IMR-90 (cell line): ENCODE measurements at regions not wholly inside any gene's neighbourhood (a gene's known extent, or its start where the extent isn't known, plus 50 kb on each side); places are given as distances from the start of the nearest gene placed in this dataset.

ENCODE experiments used
- ATAC-seq: fragments of 200-7000 bp; cut with Tn5 transposase; 2 replicates; pipeline ENCODE4 v1.9.1; 2020; ENCODE audit warnings: low read depth, mild to moderate bottlenecking, moderate library complexity
- BruUV-seq: library from RNA; stranded (reverse); fragments of 400-500 nt; replicated peaks from 2 replicates; lab custom pipeline; 2021; lab: Mats Ljungman, UMichigan
- CTCF ChIA-PET: fragments of 300-600 bp; formaldehyde crosslinking; extraction: SDS; loops from one replicate; lab custom pipeline; 2021; ENCODE audit warnings: antibody characterized with exemption; lab: Yijun Ruan, JAX
- POLR2A ChIA-PET: fragments of 300-600 bp; sonication (Branson Sonifier 250); formaldehyde crosslinking; loops from one replicate; lab custom pipeline; 2022; ENCODE audit warnings: antibody characterized with exemption; ENCODE audit not compliant: unreplicated experiment; lab: Charles Lee
- DNase-seq: peaks from one replicate; pipeline ENCODE4 v3.0.0; 2013
- H2AFZ ChIP-seq: replicated peaks from 2 replicates; pipeline ENCODE3; 2013; ENCODE audit warnings: low read length, mild to moderate bottlenecking; ENCODE audit not compliant: poor library complexity
- H2AK5ac ChIP-seq: 2 replicates; pipeline ENCODE4 v1.6.1; 2013; ENCODE audit warnings: low read depth, low read length, inconsistent platforms
- H2AK9ac ChIP-seq: replicated peaks from 2 replicates; pipeline ENCODE3; 2013; ENCODE audit warnings: mild to moderate bottlenecking, low read depth, low read length, moderate library complexity; ENCODE audit not compliant: poor library complexity
- H2BK120ac ChIP-seq: 2 replicates; pipeline ENCODE4 v1.6.1; 2013; ENCODE audit warnings: low read depth, low read length, inconsistent platforms
- H2BK15ac ChIP-seq: 3 replicates; pipeline ENCODE4 v1.6.1; 2013; ENCODE audit warnings: low read depth, low read length, inconsistent platforms
- H2BK20ac ChIP-seq: 2 replicates; pipeline ENCODE4 v1.6.1; 2013; ENCODE audit warnings: low read depth, mild to moderate bottlenecking, inconsistent platforms, low read length, moderate library complexity
- H2BK5ac ChIP-seq: 2 replicates; pipeline ENCODE4 v1.6.1; 2013; ENCODE audit warnings: mild to moderate bottlenecking, low read depth, low read length, inconsistent platforms; ENCODE audit not compliant: poor library complexity, severe bottlenecking
- H3K14ac ChIP-seq: replicated peaks from 2 replicates; pipeline ENCODE4 v1.6.1; 2013; ENCODE audit warnings: low read depth, low read length, inconsistent platforms
- H3K18ac ChIP-seq: 2 replicates; pipeline ENCODE4 v1.6.1; 2013; ENCODE audit warnings: low read depth, low read length, control low read depth
- H3K23ac ChIP-seq: 2 replicates; pipeline ENCODE4 v1.6.1; 2013; ENCODE audit warnings: low read depth, low read length, inconsistent platforms
- H3K27ac ChIP-seq: 2 replicates; pipeline ENCODE4 v1.5.1; 2013; ENCODE audit warnings: mild to moderate bottlenecking, control low read depth, low read length; ENCODE audit not compliant: insufficient read depth
- H3K27me3 ChIP-seq: 2 replicates; pipeline ENCODE4 v1.6.1; 2013; ENCODE audit warnings: low read length; ENCODE audit not compliant: control insufficient read depth, insufficient read depth
- H3K36me3 ChIP-seq: 2 replicates; pipeline ENCODE4 v1.6.1; 2013; ENCODE audit warnings: low read length, mixed read lengths; ENCODE audit not compliant: control insufficient read depth, insufficient read depth
- H3K4ac ChIP-seq: 2 replicates; pipeline ENCODE4 v1.6.1; 2013; ENCODE audit warnings: low read depth, low read length, inconsistent platforms
- H3K4me1 ChIP-seq: 2 replicates; pipeline ENCODE4 v1.6.1; 2013; ENCODE audit warnings: low read length, mixed read lengths; ENCODE audit not compliant: control insufficient read depth, insufficient read depth
- H3K4me2 ChIP-seq: 2 replicates; pipeline ENCODE4 v1.6.1; 2013; ENCODE audit warnings: low read depth, mild to moderate bottlenecking, control low read depth, low read length, moderate library complexity
- H3K4me3 ChIP-seq: 2 replicates; pipeline ENCODE4 v1.5.1; 2013; ENCODE audit warnings: low read depth, mild to moderate bottlenecking, control low read depth, low read length, moderate library complexity; ENCODE audit not compliant: insufficient read depth
- H3K56ac ChIP-seq: 2 replicates; pipeline ENCODE4 v1.6.1; 2013; ENCODE audit warnings: low read length, inconsistent platforms; ENCODE audit not compliant: insufficient read depth; ENCODE audit errors: extremely low read depth
- H3K79me1 ChIP-seq, 2 experiments: 2 replicates each; pipeline ENCODE4 v1.6.1; 2013; ENCODE audit warnings: low read length in 2 of 2, inconsistent platforms in 1 of 2, low read depth in 1 of 2
- H3K9ac ChIP-seq: 2 replicates; pipeline ENCODE4 v1.6.1; 2013; ENCODE audit warnings: low read depth, low read length, control low read depth
- H3K9me1 ChIP-seq: 2 replicates; pipeline ENCODE4 v1.6.1; 2013; ENCODE audit warnings: low read length, inconsistent platforms; ENCODE audit not compliant: insufficient read depth
- H3K9me3 ChIP-seq: 2 replicates; pipeline ENCODE4 v1.6.1; 2013; ENCODE audit warnings: low read length; ENCODE audit not compliant: control insufficient read depth, insufficient read depth
- H4K20me1 ChIP-seq: 2 replicates; pipeline ENCODE4 v1.6.1; 2013; ENCODE audit warnings: low read length, inconsistent platforms; ENCODE audit not compliant: insufficient read depth
- H4K5ac ChIP-seq: 2 replicates; pipeline ENCODE4 v1.6.1; 2013; ENCODE audit warnings: mild to moderate bottlenecking, low read depth, low read length, control low read depth
- H4K8ac ChIP-seq, 2 experiments: 2 replicates each; pipeline ENCODE4 v1.6.1; 2013; ENCODE audit warnings: low read depth in 2 of 2, low read length in 2 of 2, control low read depth in 1 of 2, inconsistent platforms in 1 of 2
- H4K91ac ChIP-seq: 2 replicates; pipeline ENCODE4 v1.6.1; 2013; ENCODE audit warnings: low read depth, low read length, inconsistent platforms; ENCODE audit not compliant: insufficient read depth
- CEBPB ChIP-seq: IDR thresholded peaks from 2 replicates; pipeline ENCODE4 v1.6.1; 2012; ENCODE audit warnings: low read depth, low read length, improper control_type of control experiment
- MAZ ChIP-seq: IDR thresholded peaks from 2 replicates; pipeline ENCODE4 v1.6.1; 2012; ENCODE audit warnings: low read depth, mild to moderate bottlenecking, low read length, improper control_type of control experiment, moderate library complexity, borderline replicate concordance
- NFE2L2 ChIP-seq: fragments of 150-350 bp; IDR thresholded peaks from 2 replicates; pipeline ENCODE4 v1.6.1; 2016; ENCODE audit warnings: low read depth, mild to moderate bottlenecking, low read length
- RCOR1 ChIP-seq: IDR thresholded peaks from 2 replicates; pipeline ENCODE4 v1.6.1; 2012; ENCODE audit warnings: mild to moderate bottlenecking, low read length, improper control_type of control experiment; ENCODE audit not compliant: insufficient replicate concordance
- RFX5 ChIP-seq: IDR thresholded peaks from 2 replicates; pipeline ENCODE4 v1.8.0; 2012; ENCODE audit warnings: low read depth, mild to moderate bottlenecking, low read length, moderate library complexity
- WGBS, 2 experiments: methylation state at CpG; one replicate each; pipeline versions ENCODE4 v1.1.5 to v1.1.7; 2013; ENCODE audit warnings: missing lambda C conversion rate in 2 of 2; ENCODE audit not compliant: insufficient read length in 1 of 2; ENCODE audit errors: extremely low coverage in 2 of 2; 5-methylcytosine and 5-hydroxymethylcytosine counted together
- dilution Hi-C: fragments of 300-500 bp; cut with HindIII; formaldehyde crosslinking; loops from one replicate; pipeline ENCODE4 v1.14.3; 2018; ENCODE audit warnings: low sequenced_read_pairs; ENCODE audit not compliant: unreplicated experiment
- in situ Hi-C: fragments of 300-500 bp; cut with MboI; formaldehyde crosslinking; loops from 3 replicates; pipeline ENCODE4 v1.14.3; 2019; ENCODE audit warnings: low sequenced_read_pairs, inconsistent platforms, mixed read lengths
- intact Hi-C: fragments of 100-400 bp; cut with micrococcal nuclease; formaldehyde crosslinking; loops from 2 replicates; pipeline ENCODE4 v1.10.0; 2022
- TF ChIP-seq, protein P1 (sequence below): fragments of 150-350 bp; IDR thresholded peaks from 2 replicates; pipeline ENCODE4 v1.6.1; 2016; ENCODE audit warnings: low read depth, mild to moderate bottlenecking, low read length, moderate library complexity, borderline replicate concordance

GRCh38 chr5:3119435-3119834 is 368.0 kb upstream of the IRX2 start:
- Histone ChIP-seq H2AK9ac (no peak overlapping the region), H2AFZ (no peak overlapping the region), H3K4me3 (no peak overlapping the region), H3K27me3 (no peaks in the 10 kb centered on the region), H3K9me3 (peaks cover 15% of the 10 kb centered on the region), H2BK120ac (no peak overlapping the region), H3K4ac (no peak overlapping the region), H3K79me1 (no peaks in the 10 kb centered on the region), H4K91ac (no peak overlapping the region), H3K56ac (no peak overlapping the region), H2AK5ac (no peak overlapping the region), H3K4me2 (no peak overlapping the region), H3K18ac (no peak overlapping the region), H3K23ac (no peak overlapping the region), H4K20me1 (no peaks in the 10 kb centered on the region), H3K36me3 (no peaks in the 10 kb centered on the region), H3K27ac (no peak overlapping the region), H2BK20ac (no peak overlapping the region), H4K8ac (no peak overlapping the region), H3K9ac (no peak overlapping the region), H3K14ac (no peak overlapping the region), H3K9me1 (no peaks in the 10 kb centered on the region), H2BK5ac (no peak overlapping the region), H4K5ac (no peak overlapping the region), H2BK15ac (no peak overlapping the region), H3K4me1 (no peaks in the 10 kb centered on the region)
- ChIA-PET CTCF (no interaction called here), POLR2A (no interaction called here)
- dilution Hi-C loops, result no loop called here
- no peak for DNase-seq
- in situ Hi-C loops, result no loop called here
- TF ChIP-seq NFE2L2 (no peak), RFX5 (no peak), RCOR1 (no peak), MAZ (no peak), CEBPB (no peak)
- TF ChIP-seq, protein P1, sequence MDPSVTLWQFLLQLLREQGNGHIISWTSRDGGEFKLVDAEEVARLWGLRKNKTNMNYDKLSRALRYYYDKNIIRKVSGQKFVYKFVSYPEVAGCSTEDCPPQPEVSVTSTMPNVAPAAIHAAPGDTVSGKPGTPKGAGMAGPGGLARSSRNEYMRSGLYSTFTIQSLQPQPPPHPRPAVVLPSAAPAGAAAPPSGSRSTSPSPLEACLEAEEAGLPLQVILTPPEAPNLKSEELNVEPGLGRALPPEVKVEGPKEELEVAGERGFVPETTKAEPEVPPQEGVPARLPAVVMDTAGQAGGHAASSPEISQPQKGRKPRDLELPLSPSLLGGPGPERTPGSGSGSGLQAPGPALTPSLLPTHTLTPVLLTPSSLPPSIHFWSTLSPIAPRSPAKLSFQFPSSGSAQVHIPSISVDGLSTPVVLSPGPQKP, result no peak
- no CpG with 5 or more reads among the region's 4 CpGs for WGBS, 2 experiments
- BruUV-seq, result no TSS peak
- intact Hi-C loops, result no loop called here
- ATAC-seq, result no peak
